ENCODE measurements at regions not wholly inside any gene's neighbourhood (a gene's known extent, or its start where the extent isn't known, plus 50 kb on each side); places are given as distances from the start of the nearest gene placed in this dataset.
A peak's percentile ranks its signal among the peaks of the same experiment; 100 is the strongest.

GRCh38 chr11:104523611-104524010 is 359.7 kb upstream of the PDGFD start:
- no peak for DNase-seq

- DNase-seq: no peak
These were observed 358.7 kb upstream of the PDGFD start for GRCh38 chr11:104522650-104523049.

GRCh38 chr11:104522123-104522522 is 358.2 kb upstream of the PDGFD start:
- DNase-seq: no peak

- no peak for DNase-seq
These were observed 346.2 kb upstream of the PDGFD start for GRCh38 chr11:104510169-104510568.

GRCh38 chr11:104490182-104490581 is 326.2 kb upstream of the PDGFD start:
- no peak for DNase-seq

GRCh38 chr11:104488561-104488960 is 324.6 kb upstream of the PDGFD start:
- no peak for DNase-seq

DNA sequence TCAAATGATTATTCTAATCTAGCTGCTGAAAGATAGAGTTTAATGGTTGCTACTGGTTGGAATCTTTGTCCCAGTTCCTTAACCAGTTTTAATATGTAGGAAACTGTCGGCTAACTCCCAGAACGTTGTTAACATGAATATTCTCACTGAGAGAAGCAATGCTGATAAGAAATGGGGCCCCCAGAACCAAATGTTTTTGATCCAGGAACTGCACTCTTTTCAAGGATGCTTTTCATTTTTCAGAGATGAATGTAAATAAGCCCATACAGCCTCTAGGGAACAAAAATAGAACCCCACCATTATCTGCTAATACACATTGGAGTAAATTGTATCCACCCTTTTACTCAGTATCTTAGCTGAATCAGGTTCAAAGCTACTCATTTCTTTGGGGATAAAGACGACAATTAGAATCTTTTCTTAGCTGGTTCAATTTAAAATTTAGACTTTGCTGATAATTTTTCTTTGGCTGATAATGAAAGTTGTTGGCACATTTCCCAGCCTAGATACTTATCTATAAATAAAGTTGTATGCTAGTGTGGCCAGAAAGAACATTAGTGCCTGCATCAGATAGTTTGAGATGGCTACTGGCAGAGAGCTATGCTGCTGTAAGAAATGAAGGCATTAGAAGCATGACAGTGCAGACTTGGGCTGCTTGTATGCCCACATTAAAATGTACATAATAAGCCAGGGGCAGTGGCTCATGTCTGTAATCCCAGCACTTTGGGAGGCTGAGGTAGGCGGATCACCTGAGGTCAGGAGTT is 323.3 kb upstream of the PDGFD start:
- no peak for DNase-seq

DNA sequence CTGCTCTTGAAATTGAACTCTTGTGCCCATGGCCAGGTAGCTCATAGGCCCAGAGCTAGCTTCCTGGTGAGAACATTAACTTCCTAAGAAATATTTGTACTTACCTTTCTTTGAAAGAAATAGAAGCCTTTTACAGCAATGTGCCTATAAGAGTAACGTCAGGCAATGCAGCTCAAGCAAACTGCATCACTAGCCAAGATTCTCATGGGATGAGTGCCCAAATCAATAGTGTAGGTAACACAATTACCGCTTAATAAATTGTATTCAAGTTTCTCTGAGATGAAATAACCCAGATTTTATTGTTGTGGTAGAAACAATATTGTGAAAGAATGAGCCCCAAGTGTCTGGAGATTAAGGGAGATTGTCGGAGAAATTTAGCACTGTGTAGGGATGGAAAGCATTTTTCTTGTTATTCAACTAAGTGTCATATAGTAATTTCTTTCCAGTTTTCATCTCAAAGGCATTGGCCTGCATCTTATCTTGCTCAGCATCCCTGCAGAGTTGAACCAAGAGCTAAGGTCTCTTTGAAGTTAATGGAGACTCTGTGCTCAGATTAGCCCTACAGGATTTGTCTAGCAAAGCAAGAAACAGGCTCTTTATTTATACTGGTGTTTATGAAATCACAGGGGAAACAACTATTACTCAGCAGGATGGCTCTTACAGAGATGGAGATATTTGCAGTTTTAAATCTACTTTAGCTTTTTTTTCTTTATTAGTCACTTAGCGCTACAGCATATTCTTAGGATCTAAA is 321.0 kb upstream of the PDGFD start:
- no peak for DNase-seq

GRCh38 chr11:104476898-104477297 is 313.0 kb upstream of the PDGFD start:
- DNase-seq: no peak

GRCh38 chr11:104476454-104476853 is 312.5 kb upstream of the PDGFD start:
- no peak for DNase-seq

GRCh38 chr11:104467404-104467803 is 303.5 kb upstream of the PDGFD start:
- DNase-seq: no peak

GRCh38 chr11:104465321-104465720 is 301.4 kb upstream of the PDGFD start:
- DNase-seq: no peak

- DNase-seq: no peak
These were observed 300.7 kb upstream of the PDGFD start for GRCh38 chr11:104464691-104465090.

DNA sequence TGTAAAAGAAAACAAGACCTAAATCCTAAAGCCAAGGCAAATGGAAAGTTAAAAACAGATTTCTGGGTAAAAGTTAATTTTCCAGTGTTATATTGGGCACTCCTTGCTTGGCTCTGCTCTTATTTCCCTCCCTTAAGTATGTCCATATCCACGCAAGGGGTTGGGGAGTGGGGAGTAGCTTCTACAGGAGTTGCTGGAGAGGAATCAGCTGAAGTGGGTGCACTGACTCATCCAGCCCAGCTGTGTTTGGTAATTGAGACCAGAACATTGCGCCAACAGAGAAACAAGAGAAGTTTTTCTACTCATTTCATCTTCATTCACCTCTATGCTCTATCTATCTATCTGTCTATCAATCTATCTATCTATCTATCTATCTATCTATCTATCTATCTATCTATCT is 298.4 kb upstream of the PDGFD start:
- DNase-seq: no peak

DNA sequence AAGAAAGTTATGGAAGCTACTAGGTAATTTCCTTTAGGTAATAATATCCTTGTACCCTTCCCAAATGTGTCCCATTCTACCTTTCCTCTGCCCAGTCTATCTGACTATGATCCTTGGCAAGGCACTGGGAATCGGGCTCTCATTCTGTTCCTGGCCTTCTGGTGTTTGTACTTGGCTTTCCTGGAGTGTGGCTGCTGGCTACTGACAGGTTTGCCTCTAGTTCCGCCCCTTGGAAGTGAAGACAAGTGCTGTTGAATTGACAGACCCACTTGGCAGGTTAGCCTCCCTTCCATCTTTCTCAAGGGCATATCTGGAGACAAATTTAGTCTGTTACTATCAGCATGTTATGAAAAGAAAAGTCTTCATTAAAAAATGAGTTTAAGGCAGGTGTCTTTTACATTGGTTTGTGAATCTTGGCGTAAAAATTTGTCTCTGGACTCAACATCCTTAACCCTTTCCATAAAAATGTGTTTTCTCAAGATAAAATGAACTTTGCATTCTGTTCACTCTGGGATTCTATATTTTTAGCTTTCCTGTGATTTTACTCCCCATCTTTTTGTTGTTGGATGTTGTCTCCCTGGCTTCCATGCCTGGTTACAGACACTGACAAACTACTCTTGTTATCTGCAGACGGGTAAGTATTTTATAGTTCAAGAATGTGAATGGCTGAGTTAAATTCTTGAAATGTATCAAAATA is 287.4 kb upstream of the PDGFD start:
- no peak for DNase-seq

DNA sequence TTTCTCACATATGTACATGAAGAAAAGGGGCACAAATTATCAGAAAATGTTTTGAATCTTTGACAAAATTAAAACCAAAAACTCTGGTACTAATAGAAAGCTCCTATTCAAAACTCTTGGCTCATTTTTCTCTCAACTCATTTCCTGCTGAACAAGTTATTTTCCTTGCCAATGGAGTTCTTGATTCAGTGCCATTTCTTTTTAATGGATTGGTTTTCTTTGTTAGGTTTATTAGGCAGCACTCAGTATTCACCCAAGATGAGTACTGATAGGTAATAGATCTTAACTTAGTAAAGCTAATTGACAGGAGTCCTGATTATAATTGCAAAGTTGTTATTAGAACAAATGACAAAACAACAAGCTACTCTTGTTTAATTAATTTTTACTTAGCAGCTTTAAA is 279.4 kb upstream of the PDGFD start:
- no peak for DNase-seq

DNA sequence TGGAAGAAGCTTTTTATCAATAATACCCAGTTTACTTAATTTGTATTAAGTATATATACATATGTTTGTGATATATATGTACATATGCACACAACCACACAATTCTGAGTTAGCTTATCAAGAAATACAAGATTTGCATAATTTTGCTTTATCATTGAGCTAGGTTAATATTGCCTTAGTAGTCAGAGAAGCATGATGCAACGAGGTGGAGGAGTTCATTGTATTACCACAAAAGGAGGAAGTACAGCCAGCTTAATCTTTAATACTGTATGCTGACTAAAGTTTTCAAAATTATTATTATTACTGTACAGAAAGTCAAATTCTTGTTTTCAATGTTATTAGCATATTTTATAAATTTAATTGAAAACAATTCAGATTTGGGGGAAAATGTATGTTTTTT is 278.4 kb upstream of the PDGFD start:
- DNase-seq: peak; percentile 5 to 31 (median 24)

DNA sequence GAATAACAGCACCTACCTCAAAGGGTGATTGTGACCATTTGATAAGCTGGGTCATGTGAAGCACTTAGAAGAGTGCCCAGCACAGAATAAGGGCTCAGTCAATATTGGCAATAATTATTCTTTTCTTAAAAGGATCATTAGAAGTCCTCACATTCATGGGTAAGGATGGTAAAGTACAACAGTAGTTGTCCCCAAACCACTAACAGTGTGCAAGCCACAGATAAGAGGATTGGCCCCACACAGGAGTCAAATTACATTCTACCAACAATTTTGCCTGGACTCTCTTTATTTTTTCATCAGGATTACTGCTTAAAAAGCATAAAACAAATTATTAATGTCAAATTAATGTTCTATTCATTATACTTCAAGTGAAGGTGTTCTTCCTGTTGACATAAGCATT is 271.5 kb upstream of the PDGFD start:
- DNase-seq: no peak

- DNase-seq: no peak
These were observed 269.8 kb upstream of the PDGFD start for GRCh38 chr11:104433751-104434150.

GRCh38 chr11:104432981-104433380 is 269.0 kb upstream of the PDGFD start:
- no peak for DNase-seq

DNA sequence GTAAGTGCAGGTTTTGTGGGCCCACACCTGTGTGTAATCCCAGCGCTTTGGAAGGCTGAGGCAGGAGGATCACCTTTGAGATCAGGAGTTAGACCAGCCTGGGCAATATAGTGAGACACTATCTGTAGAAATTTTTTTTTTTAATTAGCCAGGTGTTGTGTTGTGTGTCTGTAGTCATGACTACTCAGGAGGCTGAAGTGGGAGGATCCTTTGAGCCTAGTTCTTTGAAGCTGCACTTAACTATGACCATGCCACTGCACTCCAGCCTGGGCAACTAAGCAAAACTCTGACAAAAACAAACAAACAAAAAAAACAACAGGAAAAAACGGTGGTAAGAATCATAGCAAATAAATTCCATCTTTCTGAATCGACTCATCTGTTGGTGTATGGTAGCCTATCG is 268.6 kb upstream of the PDGFD start:
- no peak for DNase-seq

DNA sequence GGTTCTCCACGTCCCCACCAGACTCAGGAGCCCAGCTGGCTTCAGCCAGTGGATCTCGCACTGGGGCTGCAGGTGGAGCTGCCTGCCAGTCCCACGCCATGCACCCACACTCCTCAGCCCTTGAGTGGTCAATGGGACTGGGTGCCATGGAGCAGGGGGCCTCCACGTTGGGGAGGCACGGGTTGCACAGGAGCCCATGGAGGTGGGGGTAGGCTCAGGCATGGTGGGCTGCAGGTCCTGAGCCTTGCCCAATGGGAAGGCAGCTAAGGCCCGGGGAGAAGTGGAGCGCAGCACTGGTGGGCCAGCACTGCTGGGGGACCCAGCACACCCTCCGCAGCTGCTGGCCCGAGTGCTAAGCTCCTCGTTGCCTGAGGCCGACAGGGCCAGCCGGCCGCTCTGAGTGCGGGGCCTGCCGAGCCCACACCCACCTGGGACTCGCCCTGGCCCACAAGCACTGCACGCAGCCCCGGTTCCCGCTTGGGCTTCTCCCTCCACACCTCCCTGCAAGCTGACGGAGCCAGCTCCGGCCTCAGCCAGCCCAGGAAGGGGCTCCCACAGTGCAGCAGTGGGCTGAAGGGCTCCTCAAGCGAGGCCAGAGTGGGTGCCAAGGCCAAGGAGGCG is 258.5 kb upstream of the PDGFD start:
- no peak for DNase-seq

DNA sequence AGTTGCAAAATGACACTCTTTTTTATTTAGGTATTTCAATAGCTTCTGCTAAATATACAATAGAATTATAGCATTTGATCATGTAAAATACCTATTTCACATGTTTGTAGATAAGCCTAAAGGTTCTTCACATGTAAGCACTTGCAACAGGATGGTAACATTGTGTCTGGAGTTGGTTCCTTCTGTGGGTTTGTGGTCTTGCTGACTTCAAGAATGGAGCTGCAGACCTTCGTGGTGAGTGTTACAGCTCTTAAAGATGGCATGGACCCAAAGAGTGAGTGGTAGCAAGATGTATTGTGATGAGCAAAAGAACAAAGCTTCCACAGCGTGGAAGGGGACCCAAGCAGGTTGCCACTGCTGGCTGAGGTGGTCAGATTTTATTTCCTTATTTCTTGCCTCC is 246.4 kb upstream of the PDGFD start:
- no peak for DNase-seq

Data from suppressor macrophage (primary cell).